AG08395 (cell line): ENCODE measurements at regions not wholly inside any gene's neighbourhood (a gene's known extent, or its start where the extent isn't known, plus 50 kb on each side); places are given as distances from the start of the nearest gene placed in this dataset.
"Not testable (repeated sequence)": the region's sequence is repeated elsewhere in the genome, so short reads cannot be mapped to it uniquely, and the experiment has no call there.

Experiments used
- DNase-seq: peaks from one replicate; pipeline ENCODE4 v3.0.0; 2012; ENCODE audit warnings: mixed read lengths, low spot score

DNA sequence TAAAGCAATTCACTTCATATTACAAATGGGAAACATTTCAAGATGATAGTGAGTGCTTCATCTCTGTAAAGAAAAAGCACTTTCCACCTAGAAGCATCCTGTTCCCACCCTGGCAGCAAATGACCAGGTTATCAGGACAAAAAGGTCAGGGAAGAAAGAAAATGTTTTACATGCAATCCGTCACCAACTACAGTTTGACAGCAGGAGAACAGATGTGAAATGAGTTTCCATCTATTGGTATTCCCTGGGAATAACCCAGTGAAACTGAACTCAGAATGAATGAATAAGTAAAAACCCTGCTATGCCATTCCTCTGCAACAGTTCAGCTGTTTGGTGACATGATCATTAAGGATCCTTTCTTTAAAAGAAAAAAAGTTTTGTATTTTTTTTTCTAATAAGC is 67.6 kb downstream of the HTR1A start:
- DNase-seq, result no peak

DNA sequence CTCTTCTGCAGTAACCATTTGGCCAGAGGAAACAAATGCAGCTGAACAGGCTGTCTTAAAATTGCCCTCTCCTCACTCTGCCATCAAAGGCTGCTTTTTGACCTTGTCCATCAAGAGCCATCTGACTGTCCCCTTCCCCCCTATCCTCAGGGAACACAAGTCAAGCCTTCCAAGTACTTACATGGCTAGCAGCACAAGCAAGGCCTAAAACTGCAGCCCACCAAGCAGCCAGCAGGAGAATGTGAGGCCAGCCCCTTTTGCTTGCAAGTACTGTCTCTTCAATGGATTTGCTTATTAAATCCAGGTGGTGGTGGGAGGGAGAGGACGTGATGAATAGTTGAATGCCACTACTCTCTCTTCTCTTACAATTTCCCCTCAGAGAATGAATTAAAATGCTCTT is 83.5 kb downstream of the HTR1A start:
- DNase-seq, result no peak

DNA sequence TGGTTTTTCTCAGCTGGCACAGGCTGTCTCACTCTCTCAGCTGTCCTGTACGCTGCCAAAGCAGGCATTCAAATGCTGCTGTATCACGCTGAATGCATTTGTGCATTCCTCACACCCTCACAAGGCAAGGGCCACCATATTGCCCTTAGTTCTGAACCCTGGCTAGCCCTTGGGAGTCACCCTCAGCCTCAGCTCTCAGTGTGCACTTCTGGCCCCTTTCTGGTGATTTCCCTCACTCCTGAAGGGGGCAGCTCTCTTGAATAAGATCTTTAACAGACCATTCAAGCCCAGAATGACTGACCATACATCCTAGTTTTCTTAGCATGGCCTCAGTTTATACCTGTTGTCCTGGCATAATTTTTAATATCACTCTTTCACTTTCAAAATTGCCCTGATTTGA is 84.3 kb downstream of the HTR1A start:
- DNase-seq, result no peak

DNA sequence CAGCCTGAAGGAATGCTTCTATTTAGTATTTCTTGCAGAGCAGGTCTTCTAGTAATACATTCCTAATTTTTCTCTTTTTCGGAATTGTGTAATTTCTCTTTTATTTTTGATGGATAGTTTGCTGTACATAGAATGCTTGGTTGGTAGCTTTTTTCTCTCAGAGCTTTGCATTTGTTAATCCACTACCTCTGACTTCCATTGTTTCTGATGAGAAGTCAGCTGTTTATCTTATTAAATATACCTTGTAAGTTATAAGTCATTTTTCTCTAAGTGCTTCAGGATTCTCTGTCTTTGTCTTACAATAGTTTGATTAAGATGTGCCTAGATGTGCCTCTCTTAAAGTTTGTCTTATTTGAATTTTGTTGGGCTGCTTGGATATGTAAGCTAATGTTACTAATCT is 101.9 kb downstream of the HTR1A start:
- DNase-seq, result no peak

DNA sequence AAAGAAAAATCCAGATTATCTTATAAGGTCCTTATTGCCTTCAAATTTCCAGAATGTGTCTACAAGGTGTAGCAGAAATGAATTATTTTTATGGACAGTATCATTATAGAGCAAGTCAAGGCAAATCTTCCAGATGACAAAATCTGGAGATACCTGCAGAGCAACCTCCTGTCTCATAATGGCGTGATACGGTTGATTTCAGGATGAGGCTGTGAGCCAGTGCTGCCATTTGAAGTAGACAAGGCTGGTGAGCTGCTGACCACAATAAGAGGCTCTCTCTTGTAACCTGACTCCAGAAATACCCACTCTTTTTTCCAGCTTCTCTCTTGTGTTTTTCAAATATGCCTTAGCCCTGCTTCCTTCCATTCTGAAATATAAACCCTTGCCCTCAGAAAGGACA is 108.2 kb downstream of the HTR1A start:
- DNase-seq, result no peak

DNA sequence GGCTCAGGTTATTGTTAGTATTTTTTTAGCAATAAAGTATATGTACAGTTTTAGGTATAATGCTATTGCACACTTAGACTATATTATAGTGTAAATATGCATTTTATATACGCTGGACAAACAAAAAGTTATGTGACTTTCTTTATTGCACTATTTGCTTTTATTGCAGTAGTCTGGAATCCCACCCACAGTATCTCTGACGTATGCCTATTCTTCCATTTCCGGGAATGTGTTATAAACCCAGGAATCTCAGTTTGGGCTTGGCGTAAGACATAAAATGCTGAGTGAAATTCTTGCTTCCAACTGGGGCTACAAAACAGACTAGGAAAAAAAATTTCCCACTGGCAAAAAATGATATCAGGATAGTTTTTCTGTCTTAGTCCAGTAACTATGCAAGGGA is 119.1 kb downstream of the HTR1A start:
- no peak for DNase-seq

GRCh38 chr5:63837437-63837836 is 124.8 kb downstream of the HTR1A start:
- no peak for DNase-seq

DNA sequence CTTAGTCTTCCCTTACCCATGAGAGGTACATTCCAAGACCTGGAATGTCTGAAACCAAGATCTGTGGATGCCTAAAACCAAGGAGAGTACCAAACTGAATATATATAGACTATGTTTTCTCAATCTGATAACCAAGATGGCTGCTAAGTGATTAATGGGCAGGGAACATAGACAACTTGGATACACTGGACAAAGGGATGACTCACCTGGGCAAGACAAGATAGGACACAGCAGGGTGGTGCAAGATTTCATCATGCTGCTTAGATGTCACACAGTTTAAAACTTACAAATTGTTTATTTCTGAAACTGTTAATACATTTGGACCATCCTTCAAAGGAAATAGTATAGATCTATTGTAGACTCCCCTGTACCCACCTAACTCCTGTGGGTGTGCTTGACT is 130.9 kb downstream of the HTR1A start:
- no peak for DNase-seq

DNA sequence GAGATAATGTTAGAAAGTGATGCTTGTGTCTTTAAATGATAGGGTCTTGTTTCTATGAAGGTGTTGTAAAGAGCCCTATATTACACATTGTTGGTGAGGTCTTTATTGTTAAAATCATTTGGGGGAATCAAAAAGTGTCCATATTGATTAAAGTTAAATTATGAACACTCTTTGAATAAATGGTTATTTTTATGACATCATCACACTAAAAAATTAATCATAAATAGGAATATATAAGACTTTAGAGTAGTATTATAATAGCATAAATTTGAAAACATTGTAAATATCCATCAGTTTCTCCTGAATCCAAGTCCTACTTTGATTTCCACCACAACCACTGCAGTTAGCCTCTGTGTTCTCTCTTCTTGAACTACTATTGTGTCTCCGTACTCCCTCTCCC is 136.3 kb downstream of the HTR1A start:
- DNase-seq, result no peak

DNA sequence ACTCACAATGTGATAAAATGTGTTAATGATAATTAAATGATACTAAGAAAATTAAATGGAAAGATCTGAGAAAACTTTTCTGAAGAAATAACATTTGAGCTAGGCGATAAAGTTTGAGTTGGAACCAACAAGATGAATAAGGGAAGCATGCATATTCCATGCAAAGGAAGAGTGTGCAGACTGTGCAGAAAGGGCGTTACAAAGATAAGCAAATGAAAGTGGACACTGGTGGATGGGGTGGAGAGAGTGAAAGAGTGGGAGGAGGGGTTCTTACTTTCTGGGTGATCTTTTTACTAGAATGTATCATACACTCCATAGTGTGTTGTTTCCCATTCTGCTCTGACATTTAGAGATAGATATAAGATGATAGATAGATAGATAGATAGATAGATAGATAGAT is 138.7 kb downstream of the HTR1A start:
- DNase-seq, result no peak

GRCh38 chr5:63822614-63823013 is 139.6 kb downstream of the HTR1A start:
- no peak for DNase-seq

- no peak for DNase-seq
These were observed 141.7 kb downstream of the HTR1A start for GRCh38 chr5:63820577-63820976.

DNA sequence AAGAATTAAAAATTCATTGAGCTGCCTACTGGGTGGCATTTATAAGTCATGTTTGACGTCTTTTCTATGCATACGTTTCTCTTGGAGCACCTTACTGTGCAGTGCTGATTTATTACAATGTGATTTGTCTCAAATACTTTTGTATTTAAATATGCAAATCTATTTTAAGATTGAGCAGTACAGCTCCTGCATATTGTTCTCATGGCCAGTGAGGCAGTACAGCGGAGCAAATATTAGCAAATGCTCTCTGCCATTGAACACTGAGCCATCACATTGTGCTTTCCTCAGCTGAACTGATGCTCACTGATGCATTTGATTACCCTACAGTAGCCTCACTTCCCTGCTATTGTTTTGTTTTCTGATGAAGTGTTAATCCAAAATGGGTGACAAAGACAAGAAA is 149.6 kb downstream of the HTR1A start:
- DNase-seq, result no peak

- DNase-seq, result no peak
These were observed 150.3 kb downstream of the HTR1A start for GRCh38 chr5:63811961-63812360.

- DNase-seq, result no peak
These were observed 151.0 kb downstream of the HTR1A start for GRCh38 chr5:63811286-63811685.

- DNase-seq, result no peak
These were observed 157.1 kb downstream of the HTR1A start for GRCh38 chr5:63805151-63805550.

- no peak for DNase-seq
These were observed 159.1 kb downstream of the HTR1A start for GRCh38 chr5:63803165-63803564.

- no peak for DNase-seq
These were observed 167.3 kb downstream of the HTR1A start for GRCh38 chr5:63794979-63795378.

- DNase-seq, result no peak
These were observed 167.9 kb downstream of the HTR1A start for GRCh38 chr5:63794296-63794695.

DNA sequence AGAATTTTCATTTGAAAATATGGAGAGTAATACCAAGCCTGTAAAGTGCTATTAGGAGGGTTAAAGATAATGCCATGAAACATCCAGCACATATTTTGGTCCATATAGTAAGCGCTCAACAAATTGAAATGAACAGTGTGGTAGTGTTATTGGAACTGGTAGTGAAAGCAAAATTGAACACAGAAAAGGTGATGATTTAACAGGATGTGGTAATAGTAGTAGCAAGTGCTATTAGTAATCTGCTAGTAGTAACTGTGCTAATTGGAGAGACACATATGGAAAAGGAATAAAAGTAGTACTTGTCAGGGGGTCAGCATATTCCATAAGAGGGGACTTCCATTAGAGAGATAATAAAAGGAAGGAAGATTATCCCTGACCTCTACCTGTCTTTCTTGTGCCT is 187.3 kb downstream of the HTR1A start:
- DNase-seq, result no peak

DNA sequence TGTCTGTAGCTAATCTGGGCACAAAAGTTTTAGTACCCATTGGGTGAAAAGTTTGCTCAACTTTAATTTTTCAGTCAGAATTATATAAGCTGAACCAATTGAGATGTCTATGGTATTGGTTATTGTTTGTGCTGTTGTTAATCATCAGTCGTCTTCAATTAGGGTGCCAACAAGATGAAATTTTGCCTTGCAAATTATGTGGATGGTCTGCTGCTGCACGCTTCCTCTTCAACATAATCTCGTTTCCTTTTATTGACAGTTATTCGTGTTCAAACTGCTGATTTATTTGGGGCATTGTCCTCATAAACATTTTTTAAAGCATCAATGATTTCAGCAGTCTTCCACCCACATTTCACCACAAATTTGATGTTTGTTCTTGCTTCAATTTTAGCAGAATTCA is 194.0 kb downstream of the HTR1A start:
- DNase-seq, result no peak

DNA sequence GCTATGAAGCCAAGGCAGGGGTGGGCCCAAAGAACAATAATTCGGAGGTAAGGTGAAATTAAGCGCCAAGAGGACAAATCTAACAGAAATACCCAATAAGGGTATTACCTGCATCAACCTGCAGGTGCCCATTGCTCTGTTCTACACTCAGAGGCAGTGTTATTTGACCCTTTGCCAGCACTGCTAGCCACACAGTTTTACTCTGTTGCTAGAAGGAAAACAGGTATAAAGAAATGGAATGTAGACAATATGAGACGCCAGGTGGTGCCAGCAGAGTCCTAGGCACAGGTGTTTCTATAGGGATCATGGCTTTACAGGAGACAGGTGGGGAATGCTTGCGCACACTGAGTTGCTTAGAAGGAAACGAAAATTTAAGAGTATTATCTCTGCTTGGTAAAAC is 201.3 kb downstream of the HTR1A start:
- DNase-seq, result no peak

- DNase-seq, result no peak
These were observed 219.0 kb downstream of the HTR1A start for GRCh38 chr5:63743096-63743798.

- DNase-seq, result not testable (repeated sequence)
These were observed 229.4 kb downstream of the HTR1A start for GRCh38 chr5:63732880-63733279.

DNA sequence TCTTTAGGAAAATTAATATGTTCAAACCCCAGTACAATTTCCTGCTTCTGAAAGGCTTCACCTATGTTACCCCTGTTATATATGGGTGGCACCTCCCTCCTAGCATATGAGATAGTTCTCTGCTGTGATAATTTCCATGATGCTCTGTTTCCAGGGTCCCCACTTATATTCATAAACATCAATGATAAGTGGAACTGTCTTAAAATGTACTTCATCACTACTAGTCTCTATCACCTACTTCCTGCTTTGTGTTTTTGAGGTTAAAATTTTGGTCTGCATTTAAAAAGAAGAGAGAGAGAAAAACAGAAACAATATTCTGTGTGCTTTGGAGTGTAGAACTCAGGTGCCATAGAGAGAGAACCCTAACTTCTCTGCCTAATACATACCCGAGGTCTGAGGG is 234.7 kb downstream of the HTR1A start:
- DNase-seq, result no peak
